OCI-LY1 (cell line): ENCODE measurements at regions not wholly inside any gene's neighbourhood (a gene's known extent, or its start where the extent isn't known, plus 50 kb on each side); places are given as distances from the start of the nearest gene placed in this dataset.

Experiments
- H2AFZ ChIP-seq: fragments of 200-600 bp; sonication (generic), shearing (Covaris generic); 2 replicates; pipeline ENCODE4 v1.6.0; 2014; ENCODE audit warnings: antibody characterized with exemption, mild to moderate bottlenecking, low read length
- H3F3A ChIP-seq: fragments of 200-600 bp; sonication (generic), shearing (Covaris generic); 2 replicates; pipeline ENCODE4 v1.6.0; 2014; ENCODE audit warnings: mild to moderate bottlenecking, antibody characterized with exemption, low read length, moderate library complexity; ENCODE audit not compliant: insufficient read depth
- H3K27ac ChIP-seq: fragments of 200-600 bp; sonication (generic); 2 replicates; pipeline ENCODE4 v1.5.1; 2014; ENCODE audit warnings: low read length, mixed run types, mild to moderate bottlenecking, low read depth; ENCODE audit not compliant: poor library complexity, severe bottlenecking
- H3K27me3 ChIP-seq: fragments of 200-600 bp; sonication (generic); 2 replicates; pipeline ENCODE4 v1.6.0; 2014; ENCODE audit warnings: antibody characterized with exemption, mild to moderate bottlenecking, low read length, moderate library complexity; ENCODE audit not compliant: insufficient read depth
- H3K36me3 ChIP-seq: fragments of 200-600 bp; sonication (generic); 2 replicates; pipeline ENCODE4 v1.6.1; 2014; ENCODE audit warnings: mild to moderate bottlenecking, antibody characterized with exemption, low read length, moderate library complexity, mixed read lengths; ENCODE audit not compliant: insufficient read depth
- H3K4me1 ChIP-seq: fragments of 200-600 bp; sonication (generic); 2 replicates; pipeline ENCODE4 v1.5.1; 2014; ENCODE audit warnings: mild to moderate bottlenecking, low read length, moderate library complexity; ENCODE audit not compliant: insufficient read depth, severe bottlenecking
- H3K4me2 ChIP-seq: fragments of 200-600 bp; sonication (generic), shearing (Covaris generic); 2 replicates; pipeline ENCODE4 v1.6.1; 2014; ENCODE audit warnings: low read length
- H3K4me3 ChIP-seq: fragments of 200-600 bp; sonication (generic); 2 replicates; pipeline ENCODE4 v1.5.1; 2014; ENCODE audit warnings: low read length, low read depth, mild to moderate bottlenecking, mixed read lengths; ENCODE audit not compliant: poor library complexity, severe bottlenecking
- H3K79me2 ChIP-seq: fragments of 200-600 bp; shearing (Covaris generic); 2 replicates; pipeline ENCODE4 v1.6.1; 2016; ENCODE audit warnings: mixed run types, low read length, mixed read lengths; ENCODE audit not compliant: insufficient read depth
- H3K9ac ChIP-seq: fragments of 200-600 bp; sonication (generic), shearing (Covaris generic); 2 replicates; pipeline ENCODE4 v1.6.1; 2014; ENCODE audit warnings: mild to moderate bottlenecking, low read length, mixed read lengths
- H3K9me2 ChIP-seq: fragments of 200-600 bp; sonication (generic), shearing (Covaris generic); 2 replicates; pipeline ENCODE4 v1.6.1; 2014; ENCODE audit warnings: low read depth, mild to moderate bottlenecking, low read length, mixed read lengths
- H3K9me3 ChIP-seq: fragments of 200-600 bp; shearing (Covaris generic); 2 replicates; pipeline ENCODE4 v1.6.1; 2014; ENCODE audit warnings: low read length, mixed read lengths
- H4K20me1 ChIP-seq: fragments of 200-600 bp; sonication (generic), shearing (Covaris generic); 2 replicates; pipeline ENCODE4 v1.6.0; 2016; ENCODE audit warnings: mild to moderate bottlenecking, low read length; ENCODE audit not compliant: insufficient read depth
- EZH2 ChIP-seq: fragments of 200-600 bp; sonication (generic), shearing (Covaris generic); IDR thresholded peaks from 2 replicates; pipeline ENCODE4 v1.8.0; 2017; ENCODE audit warnings: borderline replicate concordance, mixed run types, mild to moderate bottlenecking, antibody characterized with exemption, low read length, moderate library complexity, mixed read lengths
- TF ChIP-seq, protein P1 (sequence below): fragments of 200-600 bp; sonication (generic), shearing (Covaris generic); IDR thresholded peaks from 2 replicates; pipeline ENCODE4 v1.5.1; 2017; ENCODE audit warnings: mild to moderate bottlenecking, antibody characterized with exemption, low read length, moderate library complexity, mixed read lengths

- H3K4me1 ChIP-seq = no peaks in the 10 kb centered on the region
- no peaks in the 10 kb centered on the region for H3K9me3 ChIP-seq
- H3K36me3 ChIP-seq = no peaks in the 10 kb centered on the region
- no peak overlapping the region for H3K4me2 ChIP-seq
- no peaks in the 10 kb centered on the region for H3K27me3 ChIP-seq
- no peak overlapping the region for H3K4me3 ChIP-seq
- H2AFZ ChIP-seq = no peak overlapping the region
- H3K9ac ChIP-seq = no peak overlapping the region
- H3F3A ChIP-seq = no peaks in the 10 kb centered on the region
- H3K79me2 ChIP-seq = no peaks in the 10 kb centered on the region
- H3K9me2 ChIP-seq = no peaks in the 10 kb centered on the region
- no peak overlapping the region for H3K27ac ChIP-seq
- TF ChIP-seq, protein P1, sequence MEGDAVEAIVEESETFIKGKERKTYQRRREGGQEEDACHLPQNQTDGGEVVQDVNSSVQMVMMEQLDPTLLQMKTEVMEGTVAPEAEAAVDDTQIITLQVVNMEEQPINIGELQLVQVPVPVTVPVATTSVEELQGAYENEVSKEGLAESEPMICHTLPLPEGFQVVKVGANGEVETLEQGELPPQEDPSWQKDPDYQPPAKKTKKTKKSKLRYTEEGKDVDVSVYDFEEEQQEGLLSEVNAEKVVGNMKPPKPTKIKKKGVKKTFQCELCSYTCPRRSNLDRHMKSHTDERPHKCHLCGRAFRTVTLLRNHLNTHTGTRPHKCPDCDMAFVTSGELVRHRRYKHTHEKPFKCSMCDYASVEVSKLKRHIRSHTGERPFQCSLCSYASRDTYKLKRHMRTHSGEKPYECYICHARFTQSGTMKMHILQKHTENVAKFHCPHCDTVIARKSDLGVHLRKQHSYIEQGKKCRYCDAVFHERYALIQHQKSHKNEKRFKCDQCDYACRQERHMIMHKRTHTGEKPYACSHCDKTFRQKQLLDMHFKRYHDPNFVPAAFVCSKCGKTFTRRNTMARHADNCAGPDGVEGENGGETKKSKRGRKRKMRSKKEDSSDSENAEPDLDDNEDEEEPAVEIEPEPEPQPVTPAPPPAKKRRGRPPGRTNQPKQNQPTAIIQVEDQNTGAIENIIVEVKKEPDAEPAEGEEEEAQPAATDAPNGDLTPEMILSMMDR = no peak
- no peak for TF ChIP-seq EZH2
- H4K20me1 ChIP-seq = no peaks in the 10 kb centered on the region
Measured at GRCh38 chr2:16932826-16933225, 267.2 kb upstream of the CYRIA start.

GRCh38 chr2:16931441-16931840 is 265.8 kb upstream of the CYRIA start:
- no peak for TF ChIP-seq EZH2
- TF ChIP-seq, protein P1 = no peak
- no peaks in the 10 kb centered on the region for H3K79me2 ChIP-seq
- H3K4me3 ChIP-seq = no peak overlapping the region
- no peaks in the 10 kb centered on the region for H3K36me3 ChIP-seq
- H3K27me3 ChIP-seq = no peaks in the 10 kb centered on the region
- no peak overlapping the region for H3K9ac ChIP-seq
- H4K20me1 ChIP-seq = no peaks in the 10 kb centered on the region
- H3K9me2 ChIP-seq = no peaks in the 10 kb centered on the region
- no peak overlapping the region for H3K4me2 ChIP-seq
- H3K4me1 ChIP-seq = no peaks in the 10 kb centered on the region
- no peak overlapping the region for H3K27ac ChIP-seq
- H2AFZ ChIP-seq = no peak overlapping the region
- H3F3A ChIP-seq = no peaks in the 10 kb centered on the region
- no peaks in the 10 kb centered on the region for H3K9me3 ChIP-seq

- no peaks in the 10 kb centered on the region for H3K4me1 ChIP-seq
- no peaks in the 10 kb centered on the region for H3K27me3 ChIP-seq
- H3K27ac ChIP-seq = no peak overlapping the region
- no peaks in the 10 kb centered on the region for H4K20me1 ChIP-seq
- H2AFZ ChIP-seq = no peak overlapping the region
- H3K4me2 ChIP-seq = no peak overlapping the region
- no peaks in the 10 kb centered on the region for H3K9me3 ChIP-seq
- H3K79me2 ChIP-seq = no peaks in the 10 kb centered on the region
- no peak for TF ChIP-seq EZH2
- TF ChIP-seq, protein P1 = no peak
- H3F3A ChIP-seq = no peaks in the 10 kb centered on the region
- H3K9ac ChIP-seq = no peak overlapping the region
- H3K36me3 ChIP-seq = no peaks in the 10 kb centered on the region
- no peaks in the 10 kb centered on the region for H3K9me2 ChIP-seq
- no peak overlapping the region for H3K4me3 ChIP-seq
Measured at GRCh38 chr2:16927398-16927797, 261.8 kb upstream of the CYRIA start.
